GM23248 (cell line): ENCODE measurements at regions not wholly inside any gene's neighbourhood (a gene's known extent, or its start where the extent isn't known, plus 50 kb on each side); places are given as distances from the start of the nearest gene placed in this dataset.

Experiments used
- EZH2 ChIP-seq: fragments of 200-600 bp; sonication (generic); IDR thresholded peaks from 2 replicates; pipeline ENCODE4 v1.6.1; 2018; ENCODE audit warnings: antibody characterized with exemption, mild to moderate bottlenecking; ENCODE audit not compliant: insufficient read depth, poor library complexity, severe bottlenecking
- EZH2phosphoT487 ChIP-seq: fragments of 200-600 bp; sonication (generic); IDR thresholded peaks from 2 replicates; pipeline ENCODE4 v1.6.1; 2018; ENCODE audit warnings: antibody characterized with exemption, moderate library complexity, mild to moderate bottlenecking, low read depth; ENCODE audit not compliant: insufficient read depth

GRCh38 chrX:77223046-77223445, 224.1 kb upstream of the FGF16 start:
- no peak for TF ChIP-seq EZH2
- no peak for TF ChIP-seq EZH2phosphoT487
